H9 (cell line): ENCODE measurements at regions not wholly inside any gene's neighbourhood (a gene's known extent, or its start where the extent isn't known, plus 50 kb on each side); places are given as distances from the start of the nearest gene placed in this dataset.
A peak's percentile ranks its signal among the peaks of the same experiment; 100 is the strongest.

Source experiments
- DNase-seq: peaks from one replicate; pipeline ENCODE4 v3.0.0-alpha.2; 2017
- H2AFZ ChIP-seq: one replicate; pipeline ENCODE4 v1.6.1; 2013; ENCODE audit warnings: mild to moderate bottlenecking, low read length, control low read depth, moderate library complexity
- H2AK5ac ChIP-seq: 2 replicates; pipeline ENCODE4 v1.6.1; 2013; ENCODE audit warnings: low read length, control low read depth, mixed read lengths; ENCODE audit not compliant: insufficient read length
- H2BK120ac ChIP-seq: one replicate; pipeline ENCODE4 v1.6.1; 2013; ENCODE audit warnings: low read depth, mild to moderate bottlenecking, low read length, control low read depth, inconsistent platforms; ENCODE audit not compliant: poor library complexity, severe bottlenecking
- H2BK12ac ChIP-seq: 2 replicates; pipeline ENCODE4 v1.6.1; 2013; ENCODE audit warnings: low read length, control low read depth, mixed read lengths, low read depth; ENCODE audit not compliant: insufficient read length
- H2BK15ac ChIP-seq: 2 replicates; pipeline ENCODE4 v1.6.1; 2013; ENCODE audit warnings: low read depth, low read length, control low read depth
- H2BK20ac ChIP-seq: one replicate; pipeline ENCODE4 v1.6.1; 2013; ENCODE audit warnings: low read depth, mild to moderate bottlenecking, low read length, control low read depth, inconsistent platforms; ENCODE audit not compliant: poor library complexity, severe bottlenecking
- H2BK5ac ChIP-seq: 2 replicates; pipeline ENCODE4 v1.6.1; 2013; ENCODE audit warnings: low read length, control low read depth, mixed read lengths; ENCODE audit not compliant: insufficient read length
- H3K14ac ChIP-seq: 2 replicates; pipeline ENCODE4 v1.6.1; 2013; ENCODE audit warnings: low read length, control low read depth; ENCODE audit not compliant: insufficient read depth
- H3K18ac ChIP-seq: 2 replicates; pipeline ENCODE4 v1.6.1; 2013; ENCODE audit warnings: low read depth, mild to moderate bottlenecking, mixed read lengths, low read length, control low read depth; ENCODE audit not compliant: insufficient read length
- H3K23ac ChIP-seq: 2 replicates; pipeline ENCODE4 v1.6.1; 2013; ENCODE audit warnings: low read length, control low read depth, mixed read lengths, low read depth; ENCODE audit not compliant: insufficient read length
- H3K23me2 ChIP-seq: 2 replicates; pipeline ENCODE4 v1.6.1; 2013; ENCODE audit warnings: low read depth, mild to moderate bottlenecking, mixed read lengths, low read length, control low read depth; ENCODE audit not compliant: insufficient read length, poor library complexity, severe bottlenecking
- H3K27ac ChIP-seq: 2 replicates; pipeline ENCODE4 v1.5.1; 2013; ENCODE audit warnings: low read length, control low read depth, mixed read lengths, low read depth; ENCODE audit not compliant: insufficient read length
- H3K27me3 ChIP-seq: 2 replicates; pipeline ENCODE4 v1.6.1; 2013; ENCODE audit warnings: low read length, control low read depth, inconsistent platforms; ENCODE audit not compliant: insufficient read depth
- H3K4ac ChIP-seq: 2 replicates; pipeline ENCODE4 v1.6.1; 2013; ENCODE audit warnings: low read depth, mild to moderate bottlenecking, control low read depth, inconsistent platforms, low read length, moderate library complexity
- H3K4me1 ChIP-seq: 2 replicates; pipeline ENCODE4 v1.6.1; 2013; ENCODE audit warnings: low read length, control low read depth, inconsistent platforms; ENCODE audit not compliant: insufficient read depth
- H3K4me2 ChIP-seq: 2 replicates; pipeline ENCODE4 v1.6.1; 2013; ENCODE audit warnings: low read length, control low read depth, mixed read lengths; ENCODE audit not compliant: insufficient read length, insufficient read depth
- H3K56ac ChIP-seq: 2 replicates; pipeline ENCODE4 v1.6.1; 2013; ENCODE audit warnings: low read depth, mild to moderate bottlenecking, mixed read lengths, low read length, control low read depth; ENCODE audit not compliant: insufficient read length
- H3K79me1 ChIP-seq: 2 replicates; pipeline ENCODE4 v1.6.1; 2013; ENCODE audit warnings: low read depth, mild to moderate bottlenecking, moderate library complexity, low read length, control low read depth, inconsistent platforms; ENCODE audit not compliant: insufficient read depth, poor library complexity, severe bottlenecking
- H3K79me2 ChIP-seq: 2 replicates; pipeline ENCODE4 v1.6.1; 2013; ENCODE audit warnings: low read length, control low read depth, inconsistent platforms; ENCODE audit not compliant: insufficient read depth
- H3K9ac ChIP-seq: 2 replicates; pipeline ENCODE4 v1.6.1; 2013; ENCODE audit warnings: low read length, control low read depth, mixed read lengths; ENCODE audit not compliant: insufficient read length; ENCODE audit errors: extremely low read depth
- H3K9me3 ChIP-seq: one replicate; pipeline ENCODE4 v1.6.1; 2013; ENCODE audit warnings: low read depth, low read length, inconsistent platforms; ENCODE audit not compliant: control insufficient read depth
- H3T11ph ChIP-seq: one replicate; pipeline ENCODE4 v1.6.1; 2013; ENCODE audit warnings: mild to moderate bottlenecking, low read length, control low read depth, inconsistent platforms
- H4K20me1 ChIP-seq: one replicate; pipeline ENCODE4 v1.6.1; 2013; ENCODE audit not compliant: control insufficient read depth, insufficient read length, insufficient read depth
- H4K5ac ChIP-seq: 2 replicates; pipeline ENCODE4 v1.6.1; 2013; ENCODE audit warnings: low read depth, mild to moderate bottlenecking, mixed read lengths, low read length, control low read depth; ENCODE audit not compliant: insufficient read length
- H4K8ac ChIP-seq: replicated peaks from 2 replicates; pipeline ENCODE4 v1.6.1; 2013; ENCODE audit warnings: low read length, control low read depth, mixed read lengths, low read depth; ENCODE audit not compliant: insufficient read length
- H4K91ac ChIP-seq: 2 replicates; pipeline ENCODE4 v1.6.1; 2013; ENCODE audit warnings: low read depth, mild to moderate bottlenecking, moderate library complexity, mixed read lengths, low read length, control low read depth; ENCODE audit not compliant: insufficient read length
- H3K27ac Mint-ChIP-seq, 3 experiments: 2 replicates in 2 of 3; 3 replicates in 1 of 3; pipeline ENCODE4 v1.8.0; 2020 to 2021; ENCODE audit warnings: mixed read lengths in 3 of 3, mild to moderate bottlenecking in 1 of 3, moderate library complexity in 1 of 3
- H3K27me3 Mint-ChIP-seq: 2 replicates; pipeline ENCODE4 v1.8.0; 2021; ENCODE audit warnings: low read depth, mild to moderate bottlenecking, moderate library complexity, mixed read lengths
- H3K36me3 Mint-ChIP-seq, 3 experiments: 2 replicates in 2 of 3; 3 replicates in 1 of 3; pipeline ENCODE4 v1.8.0; 2020 to 2021; ENCODE audit warnings: low read depth in 3 of 3, mixed read lengths in 3 of 3; ENCODE audit not compliant: insufficient read depth in 1 of 3
- H3K4me1 Mint-ChIP-seq, 2 experiments: 2 replicates each; pipeline ENCODE4 v1.8.0; 2020; ENCODE audit warnings: mixed read lengths in 2 of 2
- H3K4me3 Mint-ChIP-seq, 2 experiments: 2 replicates in 1 of 2; 3 replicates in 1 of 2; pipeline ENCODE4 v1.8.0; 2020 to 2021; ENCODE audit warnings: mild to moderate bottlenecking in 2 of 2, mixed read lengths in 2 of 2, moderate library complexity in 1 of 2
- H3K9me3 Mint-ChIP-seq, 2 experiments: 2 replicates in 1 of 2; 3 replicates in 1 of 2; pipeline ENCODE4 v1.8.0; 2020; ENCODE audit warnings: mild to moderate bottlenecking in 2 of 2, mixed read lengths in 2 of 2, moderate library complexity in 1 of 2
- CTCF ChIP-seq: fragments of 200-600 bp; sonication (generic); conservative IDR thresholded peaks from 3 replicates; pipeline ENCODE4 v1.8.0; 2021; ENCODE audit warnings: antibody characterized with exemption, mild to moderate bottlenecking
- WGBS: extraction: QIAGEN DNeasy Blood & Tissue Kit; methylation state at CpG from one replicate; pipeline ENCODE4 v1.1.7; 2013; ENCODE audit warnings: missing lambda C conversion rate, low lambda C conversion rate, mixed read lengths; ENCODE audit not compliant: insufficient read length; ENCODE audit errors: extremely low coverage; 5-methylcytosine and 5-hydroxymethylcytosine counted together

GRCh38 chr17:71830866-71831265, 290.0 kb upstream of the SOX9 start:
- no peak overlapping the region for H3K27ac ChIP-seq
- peak; percentile 82 for DNase-seq
- no peak overlapping the region for H3K4me2 ChIP-seq
- Mint-ChIP-seq H3K9me3 (no peaks in the 10 kb centered on the region; a peak in 1 of 5 replicates), H3K27ac (peak overlapping the region; percentile 2 to 98 (median 61); a peak in 5 of 7 replicates), H3K27me3 (peaks cover 10% of the 10 kb centered on the region), H3K4me1 (peaks cover 53 to 57% of the 10 kb centered on the region in 2 experiments), H3K36me3 (no peaks in the 10 kb centered on the region; a peak in 1 of 7 replicates), H3K4me3 (peak overlapping the region in 1 of 2 experiments; percentile 59; a peak in 2 of 5 replicates)
- no peak overlapping the region for H3K18ac ChIP-seq
- no peak overlapping the region for H3T11ph ChIP-seq
- no peak overlapping the region for H2BK5ac ChIP-seq
- no peaks in the 10 kb centered on the region for H3K79me1 ChIP-seq
- no peak overlapping the region for H2AK5ac ChIP-seq
- H2AFZ ChIP-seq = no peak overlapping the region
- H2BK120ac ChIP-seq = no peak overlapping the region
- no peak overlapping the region for H2BK12ac ChIP-seq
- no peak overlapping the region for H2BK20ac ChIP-seq
- H3K4ac ChIP-seq = no peak overlapping the region
- no peaks in the 10 kb centered on the region for H3K27me3 ChIP-seq
- no peak overlapping the region for H4K91ac ChIP-seq
- no peak overlapping the region for H3K14ac ChIP-seq
- WGBS = no CpG with 5 or more reads among the region's 7 CpGs
- H2BK15ac ChIP-seq = no peak overlapping the region
- no peaks in the 10 kb centered on the region for H3K79me2 ChIP-seq
- H3K4me1 ChIP-seq = peaks cover 7% of the 10 kb centered on the region; the same call in 1 of the 2 replicates
- no peak overlapping the region for H4K5ac ChIP-seq
- no peak overlapping the region for H3K56ac ChIP-seq
- H3K23me2 ChIP-seq = no peaks in the 10 kb centered on the region
- peak; percentile 60 for TF ChIP-seq CTCF
- H4K20me1 ChIP-seq = no peaks in the 10 kb centered on the region
- no peak overlapping the region for H3K9ac ChIP-seq
- H3K9me3 ChIP-seq = no peaks in the 10 kb centered on the region
- no peak overlapping the region for H4K8ac ChIP-seq
- no peak overlapping the region for H3K23ac ChIP-seq
